HL-60 (cell line): ENCODE measurements at regions not wholly inside any gene's neighbourhood (a gene's known extent, or its start where the extent isn't known, plus 50 kb on each side); places are given as distances from the start of the nearest gene placed in this dataset.

ENCODE experiments used
- POLR2AphosphoS5 ChIP-seq: IDR thresholded peaks from 2 replicates; pipeline ENCODE4 v1.6.1; 2012; ENCODE audit warnings: low read depth
- TF ChIP-seq, protein P1 (sequence below): IDR thresholded peaks from one replicate; pipeline ENCODE4 v1.5.1; 2011; ENCODE audit warnings: low read length, control low read depth, inconsistent platforms; ENCODE audit not compliant: insufficient read depth
- TF ChIP-seq, protein P2 (sequence below): IDR thresholded peaks from 2 replicates; pipeline ENCODE4 v1.6.1; 2012; ENCODE audit warnings: low read depth; ENCODE audit not compliant: insufficient replicate concordance

DNA sequence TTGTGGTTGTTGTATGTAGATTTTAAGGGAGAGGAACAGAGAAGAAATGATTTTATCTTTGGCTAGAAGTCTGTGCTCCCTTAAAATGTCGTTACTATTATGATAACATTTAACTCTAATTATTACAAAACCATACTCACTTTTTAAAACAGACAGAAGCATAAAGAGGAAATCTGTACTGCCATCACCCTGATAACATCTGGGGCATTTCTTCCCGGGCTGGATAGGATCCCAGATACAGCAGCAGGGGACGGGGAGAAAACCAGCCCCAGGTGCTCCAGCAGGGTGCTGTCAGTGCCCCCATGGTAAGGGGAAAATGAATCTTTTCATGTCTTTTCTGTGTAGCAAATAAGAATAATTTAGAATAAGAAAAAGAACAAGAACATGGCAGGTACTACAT is 139.4 kb upstream of the IRX6 start:
- TF ChIP-seq, protein P1, sequence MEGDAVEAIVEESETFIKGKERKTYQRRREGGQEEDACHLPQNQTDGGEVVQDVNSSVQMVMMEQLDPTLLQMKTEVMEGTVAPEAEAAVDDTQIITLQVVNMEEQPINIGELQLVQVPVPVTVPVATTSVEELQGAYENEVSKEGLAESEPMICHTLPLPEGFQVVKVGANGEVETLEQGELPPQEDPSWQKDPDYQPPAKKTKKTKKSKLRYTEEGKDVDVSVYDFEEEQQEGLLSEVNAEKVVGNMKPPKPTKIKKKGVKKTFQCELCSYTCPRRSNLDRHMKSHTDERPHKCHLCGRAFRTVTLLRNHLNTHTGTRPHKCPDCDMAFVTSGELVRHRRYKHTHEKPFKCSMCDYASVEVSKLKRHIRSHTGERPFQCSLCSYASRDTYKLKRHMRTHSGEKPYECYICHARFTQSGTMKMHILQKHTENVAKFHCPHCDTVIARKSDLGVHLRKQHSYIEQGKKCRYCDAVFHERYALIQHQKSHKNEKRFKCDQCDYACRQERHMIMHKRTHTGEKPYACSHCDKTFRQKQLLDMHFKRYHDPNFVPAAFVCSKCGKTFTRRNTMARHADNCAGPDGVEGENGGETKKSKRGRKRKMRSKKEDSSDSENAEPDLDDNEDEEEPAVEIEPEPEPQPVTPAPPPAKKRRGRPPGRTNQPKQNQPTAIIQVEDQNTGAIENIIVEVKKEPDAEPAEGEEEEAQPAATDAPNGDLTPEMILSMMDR, result no peak
- TF ChIP-seq POLR2AphosphoS5, result no peak
- TF ChIP-seq, protein P2, sequence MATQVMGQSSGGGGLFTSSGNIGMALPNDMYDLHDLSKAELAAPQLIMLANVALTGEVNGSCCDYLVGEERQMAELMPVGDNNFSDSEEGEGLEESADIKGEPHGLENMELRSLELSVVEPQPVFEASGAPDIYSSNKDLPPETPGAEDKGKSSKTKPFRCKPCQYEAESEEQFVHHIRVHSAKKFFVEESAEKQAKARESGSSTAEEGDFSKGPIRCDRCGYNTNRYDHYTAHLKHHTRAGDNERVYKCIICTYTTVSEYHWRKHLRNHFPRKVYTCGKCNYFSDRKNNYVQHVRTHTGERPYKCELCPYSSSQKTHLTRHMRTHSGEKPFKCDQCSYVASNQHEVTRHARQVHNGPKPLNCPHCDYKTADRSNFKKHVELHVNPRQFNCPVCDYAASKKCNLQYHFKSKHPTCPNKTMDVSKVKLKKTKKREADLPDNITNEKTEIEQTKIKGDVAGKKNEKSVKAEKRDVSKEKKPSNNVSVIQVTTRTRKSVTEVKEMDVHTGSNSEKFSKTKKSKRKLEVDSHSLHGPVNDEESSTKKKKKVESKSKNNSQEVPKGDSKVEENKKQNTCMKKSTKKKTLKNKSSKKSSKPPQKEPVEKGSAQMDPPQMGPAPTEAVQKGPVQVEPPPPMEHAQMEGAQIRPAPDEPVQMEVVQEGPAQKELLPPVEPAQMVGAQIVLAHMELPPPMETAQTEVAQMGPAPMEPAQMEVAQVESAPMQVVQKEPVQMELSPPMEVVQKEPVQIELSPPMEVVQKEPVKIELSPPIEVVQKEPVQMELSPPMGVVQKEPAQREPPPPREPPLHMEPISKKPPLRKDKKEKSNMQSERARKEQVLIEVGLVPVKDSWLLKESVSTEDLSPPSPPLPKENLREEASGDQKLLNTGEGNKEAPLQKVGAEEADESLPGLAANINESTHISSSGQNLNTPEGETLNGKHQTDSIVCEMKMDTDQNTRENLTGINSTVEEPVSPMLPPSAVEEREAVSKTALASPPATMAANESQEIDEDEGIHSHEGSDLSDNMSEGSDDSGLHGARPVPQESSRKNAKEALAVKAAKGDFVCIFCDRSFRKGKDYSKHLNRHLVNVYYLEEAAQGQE, result no peak
